Stimulated activated CD8-positive, alpha-beta memory T cell treated with anti-CD3 and anti-CD28 coated beads, Interleukin-12 subunit alpha, Interleukin-12 subunit beta, amount 100 ng/mL, for 24 hours (primary cell): ENCODE measurements at regions not wholly inside any gene's neighbourhood (a gene's known extent, or its start where the extent isn't known, plus 50 kb on each side); places are given as distances from the start of the nearest gene placed in this dataset.
"Not testable (repeated sequence)": the region's sequence is repeated elsewhere in the genome, so short reads cannot be mapped to it uniquely, and the experiment has no call there.

Source experiments
- DNase-seq: peaks from one replicate; pipeline ENCODE4 v3.0.0-alpha.2; 2020; ENCODE audit errors: extremely low read depth

- DNase-seq: no peak
Measured at GRCh38 chr2:144914622-144915318, 394.9 kb upstream of the ZEB2 start.

- no peak for DNase-seq
Measured at GRCh38 chr2:144914113-144914512, 394.2 kb upstream of the ZEB2 start.

- DNase-seq: no peak
Measured at GRCh38 chr2:144912206-144912605, 392.3 kb upstream of the ZEB2 start.

GRCh38 chr2:144905956-144906355, 386.0 kb upstream of the ZEB2 start:
- no peak for DNase-seq

- DNase-seq: no peak
Measured at GRCh38 chr2:144904612-144905011, 384.7 kb upstream of the ZEB2 start.

GRCh38 chr2:144903045-144903444, 383.1 kb upstream of the ZEB2 start:
- DNase-seq: not testable (repeated sequence)

GRCh38 chr2:144901386-144901785, 381.5 kb upstream of the ZEB2 start:
- DNase-seq: not testable (repeated sequence)

GRCh38 chr2:144896341-144896740, 376.4 kb upstream of the ZEB2 start:
- DNase-seq: no peak

- DNase-seq: no peak
Measured at GRCh38 chr2:144894612-144895599, 375.0 kb upstream of the ZEB2 start.

- DNase-seq: no peak
Measured at GRCh38 chr2:144893464-144893863, 373.5 kb upstream of the ZEB2 start.

- DNase-seq: no peak
Measured at GRCh38 chr2:144890828-144891227, 370.9 kb upstream of the ZEB2 start.

- no peak for DNase-seq
Measured at GRCh38 chr2:144889348-144889747, 369.4 kb upstream of the ZEB2 start.

- DNase-seq: no peak
Measured at GRCh38 chr2:144886862-144887261, 366.9 kb upstream of the ZEB2 start.

- no peak for DNase-seq
Measured at GRCh38 chr2:144877893-144878292, 358.0 kb upstream of the ZEB2 start.

- DNase-seq: no peak
Measured at GRCh38 chr2:144876013-144876412, 356.1 kb upstream of the ZEB2 start.

- DNase-seq: no peak
Measured at GRCh38 chr2:144875290-144875969, 355.5 kb upstream of the ZEB2 start.

GRCh38 chr2:144865670-144866069, 345.8 kb upstream of the ZEB2 start:
- DNase-seq: no peak

- no peak for DNase-seq
Measured at GRCh38 chr2:144859716-144860115, 339.8 kb upstream of the ZEB2 start.

- DNase-seq: no peak
Measured at GRCh38 chr2:144858211-144858610, 338.3 kb upstream of the ZEB2 start.

GRCh38 chr2:144854596-144854995, 334.7 kb upstream of the ZEB2 start:
- DNase-seq: no peak

- no peak for DNase-seq
Measured at GRCh38 chr2:144849612-144850011, 329.7 kb upstream of the ZEB2 start.

GRCh38 chr2:144848423-144848822, 328.5 kb upstream of the ZEB2 start:
- DNase-seq: no peak
